GM23338 (cell line): ENCODE measurements at regions not wholly inside any gene's neighbourhood (a gene's known extent, or its start where the extent isn't known, plus 50 kb on each side); places are given as distances from the start of the nearest gene placed in this dataset.

Source experiments
- ATAC-seq: fragments of 200-7000 bp; cut with Tn5 transposase; 3 replicates; pipeline ENCODE4 v1.9.1; 2020
- DNase-seq: peaks from one replicate; pipeline ENCODE4 v3.0.0-alpha.2; 2015; ENCODE audit warnings: low spot score
- H2AFZ ChIP-seq: fragments of 200-600 bp; sonication (generic); 2 replicates; pipeline ENCODE4 v1.8.0; 2016; ENCODE audit warnings: antibody characterized with exemption, mild to moderate bottlenecking, moderate library complexity
- H3F3A ChIP-seq: fragments of 200-600 bp; sonication (generic); replicated peaks from 2 replicates; pipeline ENCODE4 v1.8.0; 2017; ENCODE audit warnings: antibody characterized with exemption, mixed run types, low read depth
- H3K27ac ChIP-seq: fragments of 200-600 bp; sonication (generic); 2 replicates; pipeline ENCODE4 v1.6.1; 2016; ENCODE audit warnings: low read depth
- H3K27me3 ChIP-seq: fragments of 200-600 bp; sonication (generic); 2 replicates; pipeline ENCODE4 v1.8.0; 2016; ENCODE audit warnings: mild to moderate bottlenecking, mixed run types, moderate library complexity; ENCODE audit not compliant: insufficient read depth
- H3K36me3 ChIP-seq: fragments of 200-600 bp; sonication (generic); 2 replicates; pipeline ENCODE4 v1.8.0; 2016; ENCODE audit warnings: mild to moderate bottlenecking; ENCODE audit not compliant: insufficient read depth
- H3K4me1 ChIP-seq: fragments of 200-600 bp; sonication (generic); 2 replicates; pipeline ENCODE4 v1.8.0; 2016; ENCODE audit warnings: mild to moderate bottlenecking, moderate library complexity; ENCODE audit not compliant: insufficient read depth
- H3K4me2 ChIP-seq: fragments of 200-600 bp; sonication (generic); 2 replicates; pipeline ENCODE4 v1.7.1; 2017; ENCODE audit warnings: mixed run types
- H3K4me3 ChIP-seq: fragments of 200-600 bp; sonication (generic); 2 replicates; pipeline ENCODE4 v1.6.1; 2016; ENCODE audit warnings: mixed run types
- H3K79me2 ChIP-seq: fragments of 200-600 bp; sonication (generic); replicated peaks from 2 replicates; pipeline ENCODE4 v1.8.0; 2017; ENCODE audit warnings: mild to moderate bottlenecking; ENCODE audit not compliant: insufficient read depth
- H3K9me2 ChIP-seq: fragments of 200-600 bp; sonication (generic); 2 replicates; pipeline ENCODE4 v1.8.0; 2017; ENCODE audit not compliant: insufficient read depth
- H4K20me1 ChIP-seq: fragments of 200-600 bp; sonication (generic); replicated peaks from 2 replicates; pipeline ENCODE4 v1.8.0; 2017; ENCODE audit warnings: mild to moderate bottlenecking; ENCODE audit not compliant: insufficient read depth
- H3K27ac Mint-ChIP-seq: 2 replicates; pipeline ENCODE4 v1.8.0; 2020; ENCODE audit warnings: inconsistent platforms, mild to moderate bottlenecking, moderate library complexity, mixed read lengths
- H3K27me3 Mint-ChIP-seq: 3 replicates; pipeline ENCODE4 v1.8.0; 2022; ENCODE audit warnings: low read depth, mild to moderate bottlenecking, moderate library complexity, mixed read lengths, inconsistent platforms; ENCODE audit not compliant: insufficient read depth, poor library complexity
- H3K36me3 Mint-ChIP-seq: 3 replicates; pipeline ENCODE4 v1.8.0; 2021; ENCODE audit warnings: low read depth, mild to moderate bottlenecking, inconsistent platforms, moderate library complexity, mixed read lengths
- H3K4me1 Mint-ChIP-seq: 3 replicates; pipeline ENCODE4 v1.8.0; 2020; ENCODE audit warnings: mild to moderate bottlenecking, inconsistent platforms, mixed read lengths
- H3K4me3 Mint-ChIP-seq: 3 replicates; pipeline ENCODE4 v1.8.0; 2021; ENCODE audit warnings: moderate library complexity, mild to moderate bottlenecking, inconsistent platforms, mixed read lengths
- H3K9me3 Mint-ChIP-seq: 3 replicates; pipeline ENCODE4 v1.8.0; 2020; ENCODE audit warnings: moderate library complexity, mild to moderate bottlenecking, inconsistent platforms, mixed read lengths
- CREB1 ChIP-seq: fragments of 250-450 bp; sonication (Bioruptor Pico); IDR thresholded peaks from 2 replicates; pipeline ENCODE4 v1.5.0; 2020; ENCODE audit warnings: low read depth, mild to moderate bottlenecking, moderate library complexity
- EZH2 ChIP-seq: fragments of 200-600 bp; sonication (generic); IDR thresholded peaks from one replicate; pipeline ENCODE4 v1.8.0; 2017; ENCODE audit warnings: antibody characterized with exemption, mild to moderate bottlenecking, low read depth; ENCODE audit not compliant: unreplicated experiment
- NANOG ChIP-seq: IDR thresholded peaks from 2 replicates; pipeline ENCODE4 v1.6.1; 2016; ENCODE audit warnings: antibody characterized with exemption, borderline replicate concordance
- TF ChIP-seq, protein P1 (sequence below): fragments of 250-450 bp; sonication (Bioruptor Pico); IDR thresholded peaks from 2 replicates; pipeline ENCODE4 v1.5.0; 2020; ENCODE audit warnings: mild to moderate bottlenecking, moderate library complexity
- TF ChIP-seq, protein P2 (sequence below): IDR thresholded peaks from 2 replicates; pipeline ENCODE4 v1.6.1; 2016; ENCODE audit warnings: antibody characterized with exemption
- TF ChIP-seq, protein P3 (sequence below), 2 experiments: fragments of 200-600 bp in 1 of 2; sonication (generic) in 1 of 2; conservative IDR thresholded peaks; 2 replicates each; pipeline versions ENCODE4 v1.5.1 to v1.6.1; 2016 to 2017; ENCODE audit warnings: antibody characterized with exemption in 2 of 2, low read depth in 2 of 2, mild to moderate bottlenecking in 2 of 2, moderate library complexity in 1 of 2

- TF ChIP-seq, protein P1, sequence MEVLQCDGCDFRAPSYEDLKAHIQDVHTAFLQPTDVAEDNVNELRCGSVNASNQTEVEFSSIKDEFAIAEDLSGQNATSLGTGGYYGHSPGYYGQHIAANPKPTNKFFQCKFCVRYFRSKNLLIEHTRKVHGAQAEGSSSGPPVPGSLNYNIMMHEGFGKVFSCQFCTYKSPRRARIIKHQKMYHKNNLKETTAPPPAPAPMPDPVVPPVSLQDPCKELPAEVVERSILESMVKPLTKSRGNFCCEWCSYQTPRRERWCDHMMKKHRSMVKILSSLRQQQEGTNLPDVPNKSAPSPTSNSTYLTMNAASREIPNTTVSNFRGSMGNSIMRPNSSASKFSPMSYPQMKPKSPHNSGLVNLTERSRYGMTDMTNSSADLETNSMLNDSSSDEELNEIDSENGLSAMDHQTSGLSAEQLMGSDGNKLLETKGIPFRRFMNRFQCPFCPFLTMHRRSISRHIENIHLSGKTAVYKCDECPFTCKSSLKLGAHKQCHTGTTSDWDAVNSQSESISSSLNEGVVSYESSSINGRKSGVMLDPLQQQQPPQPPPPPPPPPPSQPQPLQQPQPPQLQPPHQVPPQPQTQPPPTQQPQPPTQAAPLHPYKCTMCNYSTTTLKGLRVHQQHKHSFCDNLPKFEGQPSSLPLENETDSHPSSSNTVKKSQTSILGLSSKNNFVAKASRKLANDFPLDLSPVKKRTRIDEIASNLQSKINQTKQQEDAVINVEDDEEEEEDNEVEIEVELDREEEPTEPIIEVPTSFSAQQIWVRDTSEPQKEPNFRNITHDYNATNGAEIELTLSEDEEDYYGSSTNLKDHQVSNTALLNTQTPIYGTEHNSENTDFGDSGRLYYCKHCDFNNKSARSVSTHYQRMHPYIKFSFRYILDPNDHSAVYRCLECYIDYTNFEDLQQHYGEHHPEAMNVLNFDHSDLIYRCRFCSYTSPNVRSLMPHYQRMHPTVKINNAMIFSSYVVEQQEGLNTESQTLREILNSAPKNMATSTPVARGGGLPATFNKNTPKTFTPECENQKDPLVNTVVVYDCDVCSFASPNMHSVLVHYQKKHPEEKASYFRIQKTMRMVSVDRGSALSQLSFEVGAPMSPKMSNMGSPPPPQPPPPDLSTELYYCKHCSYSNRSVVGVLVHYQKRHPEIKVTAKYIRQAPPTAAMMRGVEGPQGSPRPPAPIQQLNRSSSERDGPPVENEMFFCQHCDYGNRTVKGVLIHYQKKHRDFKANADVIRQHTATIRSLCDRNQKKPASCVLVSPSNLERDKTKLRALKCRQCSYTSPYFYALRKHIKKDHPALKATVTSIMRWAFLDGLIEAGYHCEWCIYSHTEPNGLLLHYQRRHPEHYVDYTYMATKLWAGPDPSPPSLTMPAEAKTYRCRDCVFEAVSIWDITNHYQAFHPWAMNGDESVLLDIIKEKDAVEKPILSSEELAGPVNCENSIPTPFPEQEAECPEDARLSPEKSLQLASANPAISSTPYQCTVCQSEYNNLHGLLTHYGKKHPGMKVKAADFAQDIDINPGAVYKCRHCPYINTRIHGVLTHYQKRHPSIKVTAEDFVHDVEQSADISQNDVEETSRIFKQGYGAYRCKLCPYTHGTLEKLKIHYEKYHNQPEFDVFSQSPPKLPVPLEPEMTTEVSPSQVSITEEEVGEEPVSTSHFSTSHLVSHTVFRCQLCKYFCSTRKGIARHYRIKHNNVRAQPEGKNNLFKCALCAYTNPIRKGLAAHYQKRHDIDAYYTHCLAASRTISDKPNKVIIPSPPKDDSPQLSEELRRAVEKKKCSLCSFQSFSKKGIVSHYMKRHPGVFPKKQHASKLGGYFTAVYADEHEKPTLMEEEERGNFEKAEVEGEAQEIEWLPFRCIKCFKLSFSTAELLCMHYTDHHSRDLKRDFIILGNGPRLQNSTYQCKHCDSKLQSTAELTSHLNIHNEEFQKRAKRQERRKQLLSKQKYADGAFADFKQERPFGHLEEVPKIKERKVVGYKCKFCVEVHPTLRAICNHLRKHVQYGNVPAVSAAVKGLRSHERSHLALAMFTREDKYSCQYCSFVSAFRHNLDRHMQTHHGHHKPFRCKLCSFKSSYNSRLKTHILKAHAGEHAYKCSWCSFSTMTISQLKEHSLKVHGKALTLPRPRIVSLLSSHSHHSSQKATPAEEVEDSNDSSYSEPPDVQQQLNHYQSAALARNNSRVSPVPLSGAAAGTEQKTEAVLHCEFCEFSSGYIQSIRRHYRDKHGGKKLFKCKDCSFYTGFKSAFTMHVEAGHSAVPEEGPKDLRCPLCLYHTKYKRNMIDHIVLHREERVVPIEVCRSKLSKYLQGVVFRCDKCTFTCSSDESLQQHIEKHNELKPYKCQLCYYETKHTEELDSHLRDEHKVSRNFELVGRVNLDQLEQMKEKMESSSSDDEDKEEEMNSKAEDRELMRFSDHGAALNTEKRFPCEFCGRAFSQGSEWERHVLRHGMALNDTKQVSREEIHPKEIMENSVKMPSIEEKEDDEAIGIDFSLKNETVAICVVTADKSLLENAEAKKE (CRISPR knock-in tag): no peak
- no peak overlapping the region for H3K27ac ChIP-seq
- no peak overlapping the region; the same call in 1 of the 2 replicates for H2AFZ ChIP-seq
- H3K4me2 ChIP-seq: no peak overlapping the region
- H3K4me3 ChIP-seq: no peak overlapping the region
- H3K36me3 ChIP-seq: 0 out of 2 replicates have a peak, but pooled peaks cover 3% of the 10 kb centered on the region
- no peaks in the 10 kb centered on the region for H3K27me3 ChIP-seq
- peaks cover 23% of the 10 kb centered on the region; the same call in 2 of the 3 replicates for H3K36me3 Mint-ChIP-seq
- no peak overlapping the region for H3K4me3 Mint-ChIP-seq
- H3K4me1 Mint-ChIP-seq: peaks cover 23% of the 10 kb centered on the region
- peaks cover 16% of the 10 kb centered on the region for H3K9me3 Mint-ChIP-seq
- DNase-seq: no peak
- H3K9me2 ChIP-seq: no peaks in the 10 kb centered on the region
- no peaks in the 10 kb centered on the region for H3F3A ChIP-seq
- ATAC-seq: no peak
- H3K27me3 Mint-ChIP-seq: peaks cover 2% of the 10 kb centered on the region
- H4K20me1 ChIP-seq: no peaks in the 10 kb centered on the region
- peaks cover 13% of the 10 kb centered on the region for H3K4me1 ChIP-seq
- no peaks in the 10 kb centered on the region for H3K79me2 ChIP-seq
- no peak overlapping the region for H3K27ac Mint-ChIP-seq
Observed at GRCh38 chr1:95956215-95956614, 722.2 kb downstream of the RWDD3 start.

DNA sequence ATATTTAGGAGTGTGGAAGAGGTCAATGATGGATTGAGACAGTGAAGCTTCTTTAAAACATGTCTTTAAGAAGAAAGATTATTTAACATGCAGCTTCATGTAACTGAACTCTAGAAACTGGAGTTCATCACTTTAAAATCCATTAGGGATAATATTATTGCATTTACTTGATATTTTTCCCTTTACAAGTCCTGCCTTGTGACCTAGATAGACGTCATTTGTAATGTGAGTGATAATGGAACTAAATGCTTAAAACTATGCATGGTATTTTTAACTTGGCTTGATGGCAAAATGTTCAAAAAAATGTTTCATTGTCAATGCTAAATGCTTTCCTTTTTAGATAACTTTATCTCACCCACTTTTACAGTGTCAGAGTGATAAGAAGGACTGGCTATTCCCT lies 723.7 kb downstream of the RWDD3 start:
- Mint-ChIP-seq H3K27me3 (peaks cover 2% of the 10 kb centered on the region), H3K27ac (no peak overlapping the region), H3K4me3 (no peak overlapping the region), H3K4me1 (peaks cover 19% of the 10 kb centered on the region), H3K9me3 (peaks cover 25% of the 10 kb centered on the region), H3K36me3 (peaks cover 36% of the 10 kb centered on the region; the same call in 2 of the 3 replicates)
- no peak overlapping the region for H3K4me3 ChIP-seq
- no peaks in the 10 kb centered on the region for H4K20me1 ChIP-seq
- no peak overlapping the region for H3K4me2 ChIP-seq
- H3K36me3 ChIP-seq: 0 out of 2 replicates have a peak, but pooled peaks cover 3% of the 10 kb centered on the region
- ATAC-seq (no peak), DNase-seq (no peak)
- no peaks in the 10 kb centered on the region for H3F3A ChIP-seq
- TF ChIP-seq NANOG (no peak), CREB1 (CRISPR knock-in tag) (no peak), EZH2 (no peak)
- TF ChIP-seq, protein P2, sequence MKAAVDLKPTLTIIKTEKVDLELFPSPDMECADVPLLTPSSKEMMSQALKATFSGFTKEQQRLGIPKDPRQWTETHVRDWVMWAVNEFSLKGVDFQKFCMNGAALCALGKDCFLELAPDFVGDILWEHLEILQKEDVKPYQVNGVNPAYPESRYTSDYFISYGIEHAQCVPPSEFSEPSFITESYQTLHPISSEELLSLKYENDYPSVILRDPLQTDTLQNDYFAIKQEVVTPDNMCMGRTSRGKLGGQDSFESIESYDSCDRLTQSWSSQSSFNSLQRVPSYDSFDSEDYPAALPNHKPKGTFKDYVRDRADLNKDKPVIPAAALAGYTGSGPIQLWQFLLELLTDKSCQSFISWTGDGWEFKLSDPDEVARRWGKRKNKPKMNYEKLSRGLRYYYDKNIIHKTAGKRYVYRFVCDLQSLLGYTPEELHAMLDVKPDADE: no peak
- TF ChIP-seq, protein P3, sequence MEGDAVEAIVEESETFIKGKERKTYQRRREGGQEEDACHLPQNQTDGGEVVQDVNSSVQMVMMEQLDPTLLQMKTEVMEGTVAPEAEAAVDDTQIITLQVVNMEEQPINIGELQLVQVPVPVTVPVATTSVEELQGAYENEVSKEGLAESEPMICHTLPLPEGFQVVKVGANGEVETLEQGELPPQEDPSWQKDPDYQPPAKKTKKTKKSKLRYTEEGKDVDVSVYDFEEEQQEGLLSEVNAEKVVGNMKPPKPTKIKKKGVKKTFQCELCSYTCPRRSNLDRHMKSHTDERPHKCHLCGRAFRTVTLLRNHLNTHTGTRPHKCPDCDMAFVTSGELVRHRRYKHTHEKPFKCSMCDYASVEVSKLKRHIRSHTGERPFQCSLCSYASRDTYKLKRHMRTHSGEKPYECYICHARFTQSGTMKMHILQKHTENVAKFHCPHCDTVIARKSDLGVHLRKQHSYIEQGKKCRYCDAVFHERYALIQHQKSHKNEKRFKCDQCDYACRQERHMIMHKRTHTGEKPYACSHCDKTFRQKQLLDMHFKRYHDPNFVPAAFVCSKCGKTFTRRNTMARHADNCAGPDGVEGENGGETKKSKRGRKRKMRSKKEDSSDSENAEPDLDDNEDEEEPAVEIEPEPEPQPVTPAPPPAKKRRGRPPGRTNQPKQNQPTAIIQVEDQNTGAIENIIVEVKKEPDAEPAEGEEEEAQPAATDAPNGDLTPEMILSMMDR (conservative IDR thresholded peaks at IDR 0.05; ENCODE audit: low read depth in 2 of 2): no peak
- H3K9me2 ChIP-seq: no peaks in the 10 kb centered on the region
- no peak overlapping the region for H2AFZ ChIP-seq
- no peak overlapping the region for H3K27ac ChIP-seq
- H3K27me3 ChIP-seq: no peaks in the 10 kb centered on the region
- peaks cover 13% of the 10 kb centered on the region for H3K4me1 ChIP-seq
- H3K79me2 ChIP-seq: no peaks in the 10 kb centered on the region
